Glutamatergic neuron (in vitro differentiated cells): ENCODE measurements at regions not wholly inside any gene's neighbourhood (a gene's known extent, or its start where the extent isn't known, plus 50 kb on each side); places are given as distances from the start of the nearest gene placed in this dataset.

Experiments
- DNase-seq: peaks from one replicate; pipeline ENCODE4 v3.0.0; 2022
- H3K27ac Mint-ChIP-seq: one replicate; pipeline ENCODE4 v1.8.0; 2020; ENCODE audit warnings: mild to moderate bottlenecking, mixed read lengths, inconsistent platforms; ENCODE audit not compliant: unreplicated experiment
- H3K27me3 Mint-ChIP-seq: one replicate; pipeline ENCODE4 v1.8.0; 2020; ENCODE audit warnings: mild to moderate bottlenecking, moderate library complexity, mixed read lengths, inconsistent platforms; ENCODE audit not compliant: unreplicated experiment
- H3K36me3 Mint-ChIP-seq: one replicate; pipeline ENCODE4 v1.8.0; 2020; ENCODE audit warnings: mild to moderate bottlenecking, mixed read lengths, inconsistent platforms; ENCODE audit not compliant: unreplicated experiment
- H3K4me1 Mint-ChIP-seq: one replicate; pipeline ENCODE4 v1.8.0; 2020; ENCODE audit warnings: mild to moderate bottlenecking, low read depth, mixed read lengths, inconsistent platforms; ENCODE audit not compliant: unreplicated experiment
- H3K4me3 Mint-ChIP-seq: one replicate; pipeline ENCODE4 v1.8.0; 2020; ENCODE audit warnings: mild to moderate bottlenecking, mixed read lengths, inconsistent platforms; ENCODE audit not compliant: unreplicated experiment
- H3K9me3 Mint-ChIP-seq: one replicate; pipeline ENCODE4 v1.8.0; 2020; ENCODE audit warnings: mild to moderate bottlenecking, moderate library complexity, mixed read lengths, inconsistent platforms; ENCODE audit not compliant: unreplicated experiment
- CTCF ChIP-seq: fragments of 200-600 bp; sonication (generic); IDR thresholded peaks from one replicate; pipeline ENCODE4 v1.5.0; 2021; ENCODE audit not compliant: partially characterized antibody, unreplicated experiment

GRCh38 chr11:8788616-8789015 lies 106.0 kb downstream of the RPL27A start:
- H3K27ac Mint-ChIP-seq = no peak overlapping the region
- no peak overlapping the region for H3K4me3 Mint-ChIP-seq
- TF ChIP-seq CTCF = no peak
- H3K27me3 Mint-ChIP-seq = no peaks in the 10 kb centered on the region
- H3K36me3 Mint-ChIP-seq = no peaks in the 10 kb centered on the region
- peaks cover 3% of the 10 kb centered on the region for H3K9me3 Mint-ChIP-seq
- no peak for DNase-seq
- no peaks in the 10 kb centered on the region for H3K4me1 Mint-ChIP-seq

DNA sequence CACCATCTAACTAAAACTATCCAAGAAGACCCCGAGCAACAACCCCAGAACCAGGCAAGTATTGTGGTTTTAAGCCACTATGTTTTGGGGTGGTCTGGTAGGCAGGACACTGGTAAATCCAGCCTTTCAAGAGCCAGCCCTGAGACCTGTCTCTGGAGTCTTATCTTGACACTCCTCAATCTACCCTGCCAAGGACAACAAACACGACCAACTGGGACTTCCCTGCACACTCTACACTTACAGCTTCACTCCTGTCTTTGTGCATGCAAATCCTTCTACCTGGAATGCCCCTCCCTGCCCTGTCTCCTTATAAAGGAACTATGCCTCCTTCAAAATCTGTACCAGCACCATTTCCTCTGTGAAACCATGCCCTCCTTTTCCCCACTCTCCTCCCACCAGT lies 107.3 kb downstream of the RPL27A start:
- H3K4me1 Mint-ChIP-seq = peaks cover 4% of the 10 kb centered on the region
- no peak overlapping the region for H3K27ac Mint-ChIP-seq
- no peak for DNase-seq

GRCh38 chr11:8790968-8791367 lies 108.4 kb downstream of the RPL27A start:
- H3K4me1 Mint-ChIP-seq = peaks cover 4% of the 10 kb centered on the region
- DNase-seq = no peak
- no peak overlapping the region for H3K27ac Mint-ChIP-seq
- H3K4me3 Mint-ChIP-seq = no peak overlapping the region
- peaks cover 4% of the 10 kb centered on the region for H3K36me3 Mint-ChIP-seq
- peaks cover 3% of the 10 kb centered on the region for H3K9me3 Mint-ChIP-seq
- H3K27me3 Mint-ChIP-seq = no peaks in the 10 kb centered on the region
- TF ChIP-seq CTCF = no peak

More for the DNA sequence above, 107.3 kb downstream of the RPL27A start:
- Mint-ChIP-seq H3K27me3 (no peaks in the 10 kb centered on the region), H3K4me3 (no peak overlapping the region), H3K36me3 (no peaks in the 10 kb centered on the region), H3K9me3 (peaks cover 3% of the 10 kb centered on the region)
- no peak for TF ChIP-seq CTCF

GRCh38 chr11:8792710-8793109 lies 110.1 kb downstream of the RPL27A start:
- H3K9me3 Mint-ChIP-seq = peaks cover 1% of the 10 kb centered on the region
- no peak overlapping the region for H3K27ac Mint-ChIP-seq
- TF ChIP-seq CTCF = no peak
- H3K27me3 Mint-ChIP-seq = peaks cover 2% of the 10 kb centered on the region
- H3K4me1 Mint-ChIP-seq = peaks cover 4% of the 10 kb centered on the region
- H3K36me3 Mint-ChIP-seq = peaks cover 4% of the 10 kb centered on the region
- H3K4me3 Mint-ChIP-seq = no peak overlapping the region
- no peak for DNase-seq

DNA sequence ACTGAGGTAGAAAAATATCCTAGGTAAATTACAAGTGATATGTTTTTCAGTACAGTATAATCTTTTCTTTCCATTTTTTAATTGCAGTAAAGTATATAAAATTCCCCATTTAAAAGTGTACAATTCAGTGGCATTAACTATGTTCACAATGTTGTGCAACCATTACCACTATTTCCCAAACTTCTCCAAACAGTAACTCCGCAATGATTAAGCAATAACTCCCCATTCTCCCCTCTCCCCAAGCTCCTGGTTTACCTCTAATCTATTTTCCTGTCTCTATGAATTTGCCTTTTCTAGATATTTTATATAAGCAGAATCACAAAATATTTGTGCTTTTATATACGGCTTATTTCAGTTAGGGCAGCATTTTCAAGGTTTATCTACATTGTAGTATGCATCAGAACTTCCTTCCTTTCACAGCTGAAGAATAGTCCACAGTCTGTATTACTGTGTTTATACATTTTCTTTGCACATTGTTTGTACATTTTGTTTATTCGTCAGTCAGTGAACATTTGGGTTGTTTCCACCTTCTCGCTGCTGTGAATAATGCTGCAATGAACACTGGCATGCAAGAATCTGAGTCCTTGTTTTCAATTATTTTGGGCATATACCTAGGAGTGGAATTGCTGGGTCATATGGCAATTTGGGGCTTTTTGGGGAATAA lies 110.7 kb downstream of the RPL27A start:
- Mint-ChIP-seq H3K36me3 (peaks cover 4% of the 10 kb centered on the region), H3K4me1 (peaks cover 4% of the 10 kb centered on the region), H3K27me3 (peaks cover 2% of the 10 kb centered on the region), H3K27ac (no peak overlapping the region), H3K9me3 (peaks cover 1% of the 10 kb centered on the region), H3K4me3 (no peak overlapping the region)
- TF ChIP-seq CTCF = no peak
- DNase-seq = no peak
